Transverse colon (tissue), 4 donors: ENCODE measurements at regions not wholly inside any gene's neighbourhood (a gene's known extent, or its start where the extent isn't known, plus 50 kb on each side); places are given as distances from the start of the nearest gene placed in this dataset.

ENCODE experiments used
- DNase-seq: peaks from one replicate; pipeline ENCODE4 v3.0.0-alpha.2; 2019
- H3K27ac ChIP-seq, 4 donors: fragments of 200-600 bp; sonication (generic); 2 replicates each; pipeline ENCODE4 v1.5.1; 2016 to 2018; ENCODE audit warnings: inconsistent platforms in 4 of 4
- H3K27me3 ChIP-seq: fragments of 200-600 bp; sonication (generic); 2 replicates; pipeline ENCODE4 v1.5.1; 2017; ENCODE audit warnings: inconsistent platforms
- H3K36me3 ChIP-seq, 4 donors: fragments of 200-600 bp; sonication (generic); 2 replicates each; pipeline ENCODE4 v1.5.1; 2017 to 2019; ENCODE audit warnings: inconsistent platforms in 4 of 4
- H3K4me1 ChIP-seq, 4 donors: fragments of 200-600 bp; sonication (generic); 2 replicates each; pipeline ENCODE4 v1.5.1; 2017 to 2020; ENCODE audit warnings: inconsistent platforms in 4 of 4
- H3K4me3 ChIP-seq, 4 donors: fragments of 200-600 bp; sonication (generic); 1 replicate in 1 of 4; 2 replicates in 3 of 4; pipeline versions ENCODE4 v1.5.1 to v1.6.1; 2017 to 2019; ENCODE audit warnings: inconsistent platforms in 4 of 4
- H3K9me3 ChIP-seq, 2 donors: fragments of 200-600 bp; sonication (generic); 2 replicates each; pipeline ENCODE4 v1.5.1; 2017 to 2019; ENCODE audit warnings: inconsistent platforms in 2 of 2
- CTCF ChIP-seq, 5 experiments: fragments of 200-600 bp in 3 of 5; fragments of 450-650 bp in 2 of 5; sonication (generic) in 3 of 5; IDR thresholded peaks; 1 replicate in 2 of 5; 2 replicates in 3 of 5; pipeline ENCODE4 v1.5.1; 2016 to 2017; ENCODE audit warnings: antibody characterized with exemption in 5 of 5, inconsistent platforms in 3 of 5, mild to moderate bottlenecking in 2 of 5, moderate library complexity in 1 of 5
- EP300 ChIP-seq: sonication (generic); formaldehyde crosslinking; IDR thresholded peaks from one replicate; pipeline ENCODE4 v1.6.1; 2017; ENCODE audit warnings: antibody characterized with exemption, low read depth
- POLR2A ChIP-seq: fragments of 450-650 bp; IDR thresholded peaks from one replicate; pipeline ENCODE4 v1.6.1; 2016; ENCODE audit warnings: antibody characterized with exemption, mild to moderate bottlenecking, moderate library complexity
- POLR2AphosphoS5 ChIP-seq, 3 donors: sonication (generic); formaldehyde crosslinking; IDR thresholded peaks; one replicate each; pipeline ENCODE4 v1.6.1; 2016; ENCODE audit warnings: antibody characterized with exemption in 3 of 3
- WGBS, 2 donors: methylation state at CpG; one replicate each; pipeline ENCODE4 v1.1.5; 2018; ENCODE audit warnings: low coverage in 1 of 2; 5-methylcytosine and 5-hydroxymethylcytosine counted together
- in situ Hi-C, 4 donors: fragments of 200-750 bp; cut with MboI; loops; one replicate each; pipeline versions ENCODE4 v1.15.0 to v1.15.1; 2017; ENCODE audit warnings: low sequenced_read_pairs in 3 of 4, low pct_ligation_motif_present in 1 of 4, low pct_unique_long_range_greater_than_20kb in 1 of 4
- intact Hi-C: fragments of 100-400 bp; cut with DNase I; formaldehyde crosslinking; loops from one replicate; pipeline ENCODE4 v1.15.1; 2023; ENCODE audit warnings: low total_unique reads

GRCh38 chr16:35906440-35906839 lies 2447.0 kb downstream of the TP53TG3F start:
- Histone ChIP-seq H3K4me3 (no peak overlapping the region), H3K4me1 (no peaks in the 10 kb centered on the region), H3K36me3 (no peaks in the 10 kb centered on the region), H3K27ac (no peak overlapping the region), H3K9me3 (no peaks in the 10 kb centered on the region), H3K27me3 (no peaks in the 10 kb centered on the region)
- intact Hi-C loops (no loop called here), in situ Hi-C loops (loop anchor here in 2 of 4 donors (25.0 kb wide), 1 partner anchor 94 kb away; no protein-coding TSS in a partner anchor)
- no peak for TF ChIP-seq CTCF (IDR thresholded peaks at IDR 0.05)
- TF ChIP-seq POLR2A = no peak
- no peak for TF ChIP-seq EP300
- no peak for TF ChIP-seq POLR2AphosphoS5 (IDR thresholded peaks at IDR 0.05)
- no peak for DNase-seq
- 74 to 80% methylated on average over 1 of the region's 1 CpG for WGBS, 2 donors

GRCh38 chr16:35908152-35908551 lies 2448.7 kb downstream of the TP53TG3F start:
- H3K27ac ChIP-seq = no peak overlapping the region
- no peaks in the 10 kb centered on the region for H3K36me3 ChIP-seq
- 49 to 84% methylated on average over 2 to 7 of the region's 7 CpGs for WGBS, 2 donors
- H3K9me3 ChIP-seq = peaks cover 0 to 5% of the 10 kb centered on the region in 2 donors
- no peaks in the 10 kb centered on the region for H3K27me3 ChIP-seq
- in situ Hi-C loops = loop anchor here in 2 of 4 donors (25.0 kb wide), 1 partner anchor 96 kb away; no protein-coding TSS in a partner anchor
- H3K4me1 ChIP-seq = no peaks in the 10 kb centered on the region
- intact Hi-C loops = no loop called here
- DNase-seq = no peak
- TF ChIP-seq POLR2A = no peak
- no peak for TF ChIP-seq EP300
- TF ChIP-seq CTCF (IDR thresholded peaks at IDR 0.05) = no peak
- TF ChIP-seq POLR2AphosphoS5 (IDR thresholded peaks at IDR 0.05) = no peak
- no peak overlapping the region for H3K4me3 ChIP-seq

GRCh38 chr16:35908942-35909341 lies 2449.5 kb downstream of the TP53TG3F start:
- TF ChIP-seq POLR2A (no peak), EP300 (no peak), CTCF (IDR thresholded peaks at IDR 0.05) (no peak), POLR2AphosphoS5 (IDR thresholded peaks at IDR 0.05) (no peak)
- DNase-seq = no peak
- H3K36me3 ChIP-seq = no peaks in the 10 kb centered on the region
- H3K4me3 ChIP-seq = no peak overlapping the region
- WGBS, 2 donors = 54 to 57% methylated on average over 2 of the region's 2 CpGs
- H3K27me3 ChIP-seq = no peaks in the 10 kb centered on the region
- H3K9me3 ChIP-seq = peaks cover 0 to 5% of the 10 kb centered on the region in 2 donors
- no peaks in the 10 kb centered on the region for H3K4me1 ChIP-seq
- intact Hi-C loops = no loop called here
- no peak overlapping the region for H3K27ac ChIP-seq
- in situ Hi-C loops = loop anchor here in 2 of 4 donors (25.0 kb wide), 1 partner anchor 97 kb away; no protein-coding TSS in a partner anchor

GRCh38 chr16:35909351-35909954 lies 2450.0 kb downstream of the TP53TG3F start:
- H3K9me3 ChIP-seq = peaks cover 0 to 5% of the 10 kb centered on the region in 2 donors
- in situ Hi-C loops (loop anchor here in 2 of 4 donors (25.0 kb wide), 1 partner anchor 97 kb away; no protein-coding TSS in a partner anchor), intact Hi-C loops (no loop called here)
- H3K36me3 ChIP-seq = no peaks in the 10 kb centered on the region
- DNase-seq = no peak
- no peak overlapping the region for H3K27ac ChIP-seq
- H3K4me1 ChIP-seq = no peaks in the 10 kb centered on the region
- WGBS, 2 donors = 82 to 89% methylated on average over 5 to 6 of the region's 6 CpGs
- no peak overlapping the region for H3K4me3 ChIP-seq
- no peak for TF ChIP-seq POLR2AphosphoS5 (IDR thresholded peaks at IDR 0.05)
- TF ChIP-seq EP300 = no peak
- TF ChIP-seq CTCF (IDR thresholded peaks at IDR 0.05) = no peak
- no peak for TF ChIP-seq POLR2A
- no peaks in the 10 kb centered on the region for H3K27me3 ChIP-seq
